Erythroblast (primary cell): ENCODE measurements at regions not wholly inside any gene's neighbourhood (a gene's known extent, or its start where the extent isn't known, plus 50 kb on each side); places are given as distances from the start of the nearest gene placed in this dataset.
"Not testable (repeated sequence)": the region's sequence is repeated elsewhere in the genome, so short reads cannot be mapped to it uniquely, and the experiment has no call there.

Source experiments
- DNase-seq, 2 experiments: peaks; one replicate each; lab custom pipeline; 2025; lab: John Stamatoyannopoulos, UW
- GATA1 ChIP-seq: IDR thresholded peaks from 2 replicates; pipeline ENCODE4 v1.6.1; 2011; ENCODE audit warnings: low read depth, mild to moderate bottlenecking, control low read depth, low read length, moderate library complexity
- POLR2A ChIP-seq: IDR thresholded peaks from 2 replicates; pipeline ENCODE4 v1.6.1; 2011; ENCODE audit warnings: mild to moderate bottlenecking, low read length

- no peak for DNase-seq
- TF ChIP-seq GATA1: no peak
- no peak for TF ChIP-seq POLR2A
Measured at GRCh38 chr6:67825201-67825895, 809.7 kb upstream of the ADGRB3 start.

DNA sequence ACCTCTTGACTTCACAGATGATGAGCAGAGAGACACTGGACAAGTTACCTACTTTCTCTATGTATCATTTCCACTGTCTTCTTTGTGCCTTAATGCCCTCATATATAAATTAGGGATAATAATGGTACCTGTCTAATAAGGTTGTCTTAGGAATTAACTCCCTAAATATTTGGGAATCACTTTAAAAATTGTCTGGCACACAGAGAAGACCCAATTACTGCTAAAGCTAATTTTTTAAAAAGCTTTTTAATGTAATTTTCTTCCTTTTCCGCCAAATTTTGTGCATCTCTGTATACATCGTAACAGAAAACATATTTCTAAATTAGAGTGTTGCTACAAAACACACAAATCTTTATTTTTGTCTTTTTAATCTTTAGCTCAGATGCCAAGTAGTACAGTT lies 816.8 kb upstream of the ADGRB3 start:
- no peak for DNase-seq
- TF ChIP-seq GATA1: no peak
- no peak for TF ChIP-seq POLR2A

DNA sequence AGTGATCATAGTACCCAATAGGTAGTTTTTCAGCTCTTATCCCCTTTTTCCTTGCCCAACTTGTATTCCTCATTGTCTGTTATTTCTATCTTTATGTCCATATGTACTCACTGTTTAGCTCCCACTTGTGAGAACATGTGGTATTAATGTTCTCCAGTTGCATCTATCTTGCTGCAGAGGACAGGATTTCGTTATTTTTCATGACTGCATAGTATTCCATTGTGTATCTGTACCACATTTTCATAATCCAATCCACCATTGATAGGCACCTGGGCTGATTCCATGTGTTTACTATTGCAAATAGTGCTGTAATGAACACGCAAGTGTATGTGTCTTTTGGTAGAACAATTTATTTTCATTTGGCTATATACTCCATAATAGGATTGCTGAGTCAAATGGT lies 819.5 kb upstream of the ADGRB3 start:
- TF ChIP-seq POLR2A (no peak), GATA1 (no peak)

DNA sequence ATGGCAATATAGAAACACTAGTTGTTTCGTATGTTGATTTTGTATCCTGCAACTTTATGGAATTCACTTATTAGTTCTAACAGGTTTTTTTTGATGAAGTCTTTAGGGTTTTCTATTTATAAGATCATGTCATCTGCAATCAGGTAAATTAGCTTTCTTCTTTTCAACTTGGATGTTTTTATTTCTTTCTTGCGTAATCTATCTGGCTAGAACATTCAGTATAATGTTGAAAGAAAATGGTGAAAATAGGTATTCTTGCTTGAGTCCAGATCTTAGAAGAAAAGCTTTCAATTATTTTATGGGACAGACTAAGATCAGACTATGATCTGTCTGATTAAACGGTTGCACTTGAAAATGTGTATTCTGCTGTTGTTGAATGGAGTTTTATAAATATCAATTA lies 820.8 kb upstream of the ADGRB3 start:
- TF ChIP-seq POLR2A (no peak), GATA1 (no peak)
- DNase-seq: no peak

More for the DNA sequence above, 819.5 kb upstream of the ADGRB3 start:
- no peak for DNase-seq

GRCh38 chr6:67812693-67813092 lies 822.4 kb upstream of the ADGRB3 start:
- TF ChIP-seq GATA1 (no peak), POLR2A (no peak)
- no peak for DNase-seq

GRCh38 chr6:67812125-67812524 lies 823.0 kb upstream of the ADGRB3 start:
- DNase-seq: no peak
- no peak for TF ChIP-seq GATA1
- TF ChIP-seq POLR2A: no peak

GRCh38 chr6:67811239-67812037 lies 823.6 kb upstream of the ADGRB3 start:
- no peak for DNase-seq
- TF ChIP-seq GATA1 (no peak), POLR2A (no peak)

DNA sequence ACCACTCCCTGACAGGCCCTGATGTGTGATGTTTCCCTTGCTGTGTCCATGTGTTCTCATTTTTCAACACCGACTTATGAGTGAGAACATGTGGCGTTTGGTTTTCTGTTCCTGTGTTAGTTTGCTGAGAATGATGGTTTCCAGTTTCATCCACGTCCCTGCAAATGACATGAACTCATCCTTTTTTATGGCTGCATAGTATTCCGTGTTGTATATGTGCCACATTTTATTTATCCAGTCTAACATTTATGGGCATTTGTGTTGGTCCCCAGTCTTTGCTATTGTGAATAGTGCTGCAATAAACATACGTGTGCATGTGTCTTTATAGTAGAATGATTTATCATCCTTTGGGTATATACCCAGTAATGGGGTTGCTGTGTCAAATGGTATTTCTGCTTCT lies 830.3 kb upstream of the ADGRB3 start:
- DNase-seq: not testable (repeated sequence)

- no peak for DNase-seq
- TF ChIP-seq GATA1 (no peak), POLR2A (no peak)
Measured at GRCh38 chr6:67802771-67803170, 832.3 kb upstream of the ADGRB3 start.

- TF ChIP-seq GATA1: no peak
- no peak for TF ChIP-seq POLR2A
- no peak for DNase-seq
Measured at GRCh38 chr6:67792996-67793395, 842.1 kb upstream of the ADGRB3 start.

DNA sequence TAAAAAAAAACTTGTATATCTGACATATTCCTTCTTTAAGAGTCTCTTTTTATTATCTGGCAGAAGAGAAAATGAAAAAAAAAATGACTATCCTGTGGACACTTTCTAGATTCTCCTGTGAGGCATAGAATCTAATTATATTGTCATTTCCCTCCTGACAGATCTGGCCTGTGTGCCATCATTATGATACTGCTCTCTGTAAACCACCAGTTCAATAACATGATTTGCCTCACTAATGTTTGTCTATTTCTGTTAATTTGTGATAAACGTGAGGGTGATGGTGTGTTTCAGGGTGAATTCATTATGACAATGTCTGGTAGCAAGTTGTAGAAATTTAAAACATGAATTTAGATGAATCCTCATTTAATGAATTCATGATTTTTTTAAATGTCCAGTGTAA lies 844.5 kb upstream of the ADGRB3 start:
- TF ChIP-seq GATA1 (no peak), POLR2A (no peak)
- DNase-seq: no peak

GRCh38 chr6:67787119-67787518 lies 848.0 kb upstream of the ADGRB3 start:
- not testable (repeated sequence) for DNase-seq

- DNase-seq: no peak
- TF ChIP-seq GATA1 (no peak), POLR2A (no peak)
Measured at GRCh38 chr6:67779876-67780275, 855.2 kb upstream of the ADGRB3 start.

DNA sequence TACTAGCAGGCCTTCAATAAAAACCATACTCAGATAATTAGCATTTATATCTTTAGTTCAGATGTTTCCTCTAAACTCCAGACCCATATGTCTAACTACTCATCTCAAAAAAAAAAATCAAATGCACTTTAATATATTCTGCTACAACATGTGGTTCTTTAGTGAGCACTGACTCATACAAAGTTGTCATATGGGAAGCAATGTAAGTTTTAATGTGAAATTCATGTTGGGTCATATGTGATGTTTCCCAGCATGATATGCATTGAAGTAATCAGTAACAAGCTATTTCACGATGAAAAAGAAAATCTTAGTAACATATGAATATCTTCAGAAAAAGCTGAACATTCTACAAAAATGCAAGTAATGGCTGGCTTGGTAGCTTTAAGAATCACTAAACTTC lies 859.7 kb upstream of the ADGRB3 start:
- TF ChIP-seq POLR2A: no peak
- no peak for TF ChIP-seq GATA1
- no peak for DNase-seq

DNA sequence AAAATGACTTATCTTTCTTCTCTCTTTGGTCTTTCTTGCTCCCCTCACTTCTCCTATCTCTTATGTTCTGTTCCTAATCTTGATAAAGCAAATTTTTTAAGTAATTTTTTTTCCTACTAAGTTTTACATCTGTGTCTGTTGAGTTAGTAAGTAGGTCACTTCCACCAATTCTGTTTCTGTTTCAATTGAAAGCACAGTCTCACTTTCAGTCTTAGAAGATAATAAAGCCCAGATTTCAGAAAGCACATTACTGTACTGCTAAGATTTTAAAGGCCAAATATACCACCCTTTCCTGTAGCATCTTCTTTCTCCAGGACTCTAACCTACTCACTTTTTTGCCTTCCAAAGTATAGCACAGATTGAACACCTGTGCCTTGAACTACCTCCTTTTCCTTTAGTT lies 866.1 kb upstream of the ADGRB3 start:
- TF ChIP-seq GATA1 (no peak), POLR2A (no peak)
- DNase-seq: no peak

DNA sequence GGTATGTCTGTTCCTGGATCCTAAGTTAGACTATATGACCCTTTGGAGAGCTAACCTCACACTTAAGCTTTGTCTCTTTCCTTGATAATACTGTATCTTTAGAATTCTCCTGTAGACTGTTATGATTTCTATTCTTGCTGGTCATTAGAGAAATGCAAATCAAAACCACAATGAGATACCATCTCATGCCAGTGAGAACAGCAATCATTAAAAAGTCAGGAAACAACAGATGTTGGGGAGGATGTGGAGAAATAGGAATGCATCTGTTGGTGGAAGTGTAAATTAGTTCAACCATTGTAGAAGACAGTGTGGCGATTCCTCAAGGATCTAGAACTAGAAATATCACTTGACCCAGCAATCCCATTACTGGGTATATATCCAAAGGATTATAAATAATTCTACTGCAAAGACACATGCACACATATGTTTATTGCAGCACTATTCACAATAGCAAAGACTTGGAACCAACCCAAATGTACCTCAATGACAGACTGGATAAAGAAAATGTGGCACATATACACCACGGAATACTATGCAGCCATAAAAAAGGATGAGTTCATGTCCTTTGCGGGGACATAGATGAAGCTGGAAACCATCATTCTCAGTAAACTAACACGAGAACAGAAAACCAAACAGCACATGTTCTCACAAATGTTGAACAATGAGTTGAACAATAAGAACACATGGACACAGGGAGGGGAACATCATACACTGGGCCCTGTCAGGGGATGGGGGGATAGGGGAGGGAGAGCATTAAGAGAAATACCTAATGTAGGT lies 867.8 kb upstream of the ADGRB3 start:
- not testable (repeated sequence) for DNase-seq
